ENCODE measurements at regions not wholly inside any gene's neighbourhood (a gene's known extent, or its start where the extent isn't known, plus 50 kb on each side); places are given as distances from the start of the nearest gene placed in this dataset.

DNA sequence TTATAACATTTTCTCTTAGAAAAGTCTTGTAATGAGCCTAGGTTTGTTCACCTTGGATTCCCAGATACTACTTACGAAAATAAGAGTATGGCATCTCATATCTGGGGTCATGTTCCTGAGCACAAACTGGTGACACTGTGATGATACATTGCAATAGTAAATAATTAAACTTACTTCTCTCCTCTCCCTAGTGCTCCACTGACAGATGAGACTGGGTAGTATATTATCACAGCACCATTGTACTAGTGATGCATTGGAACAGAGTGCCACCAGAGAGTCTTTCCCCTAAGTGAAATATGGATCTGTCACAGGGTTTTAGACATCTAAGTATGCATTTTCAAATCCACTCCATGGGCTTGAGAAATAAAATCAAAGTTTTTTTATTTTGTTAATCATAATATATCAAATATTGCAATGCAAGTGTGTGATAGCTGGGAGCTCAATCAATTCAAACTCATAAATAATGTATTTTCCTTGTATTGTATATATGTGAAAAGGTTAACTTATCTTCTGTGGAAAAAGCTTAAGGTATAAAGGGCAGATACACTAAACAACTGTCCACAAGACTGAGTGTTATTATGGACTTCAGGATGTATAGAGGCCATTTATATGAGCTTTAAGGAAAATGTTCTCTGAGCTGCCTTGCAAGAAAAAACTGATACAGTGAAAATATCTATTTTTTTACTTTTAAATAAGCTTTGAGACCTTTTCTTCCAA, 275.5 kb downstream of the ZWINT start:
- peaks cover 0 to under 1% (median 0%) of the 10 kb centered on the region in 4 donors for H3K9me3 ChIP-seq
- no peak for DNase-seq (ENCODE audit: extremely low spot score)
- TF ChIP-seq CTCF (IDR thresholded peaks at IDR 0.05) (no peak), POLR2A (IDR thresholded peaks at IDR 0.05; ENCODE audit: low read depth) (no peak), POLR2AphosphoS5 (IDR thresholded peaks at IDR 0.05) (no peak), EP300 (IDR thresholded peaks at IDR 0.05) (no peak)
- no peak overlapping the region for H3K27ac ChIP-seq (replicated peaks in 1 of 4)
- no peaks in the 10 kb centered on the region for H3K36me3 ChIP-seq
- intact Hi-C loops (cut with DNase I), result no loop called here
- no peaks in the 10 kb centered on the region for H3K4me1 ChIP-seq
- no peak overlapping the region for H3K4me3 ChIP-seq
- 71% methylated on average over 1 of the region's 1 CpG for WGBS
- H3K27me3 ChIP-seq, result no peaks in the 10 kb centered on the region

DNA sequence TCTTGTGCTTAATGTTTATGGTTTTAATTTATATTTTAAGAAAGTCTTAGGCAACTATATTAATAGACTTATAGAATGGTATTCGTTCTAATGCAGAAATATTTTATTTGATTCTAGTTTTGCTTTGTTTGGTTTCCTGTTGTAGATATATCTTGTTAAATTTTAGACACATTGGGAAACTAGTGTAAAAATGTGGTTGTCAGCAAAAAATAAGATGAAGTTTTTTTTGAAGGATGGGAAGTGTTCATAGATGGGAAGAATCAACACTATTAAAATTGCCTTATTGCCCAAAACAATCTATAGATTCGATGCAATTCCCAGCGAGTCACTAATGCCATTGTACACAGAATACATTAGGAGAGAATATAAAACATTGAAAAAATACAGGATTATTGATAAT, 278.9 kb downstream of the ZWINT start:
- Histone ChIP-seq H3K36me3 (no peaks in the 10 kb centered on the region), H3K4me1 (no peaks in the 10 kb centered on the region), H3K27me3 (no peaks in the 10 kb centered on the region), H3K9me3 (no peaks in the 10 kb centered on the region), H3K27ac (replicated peaks in 1 of 4) (no peak overlapping the region), H3K4me3 (no peak overlapping the region)
- WGBS, result 83% methylated on average over 3 of the region's 3 CpGs
- TF ChIP-seq POLR2A (IDR thresholded peaks at IDR 0.05; ENCODE audit: low read depth), result no peak
- TF ChIP-seq CTCF (IDR thresholded peaks at IDR 0.05), result no peak
- TF ChIP-seq EP300 (IDR thresholded peaks at IDR 0.05), result no peak
- TF ChIP-seq POLR2AphosphoS5 (IDR thresholded peaks at IDR 0.05), result no peak
- intact Hi-C loops (cut with DNase I), result no loop called here
- DNase-seq (ENCODE audit: extremely low spot score), result no peak

- intact Hi-C loops (cut with DNase I), result no loop called here
- TF ChIP-seq POLR2AphosphoS5 (IDR thresholded peaks at IDR 0.05) (no peak), POLR2A (IDR thresholded peaks at IDR 0.05; ENCODE audit: low read depth) (no peak), EP300 (IDR thresholded peaks at IDR 0.05) (no peak), CTCF (IDR thresholded peaks at IDR 0.05) (no peak)
- H3K9me3 ChIP-seq, result peaks cover 0 to 6% (median 0%) of the 10 kb centered on the region in 4 donors
- no peak for DNase-seq (ENCODE audit: extremely low spot score)
- no peak overlapping the region for H3K4me3 ChIP-seq
- no peaks in the 10 kb centered on the region for H3K36me3 ChIP-seq
- no peaks in the 10 kb centered on the region for H3K27me3 ChIP-seq
- H3K4me1 ChIP-seq, result no peaks in the 10 kb centered on the region
- no peak overlapping the region for H3K27ac ChIP-seq (replicated peaks in 1 of 4)
- WGBS, result 86% methylated on average over 5 of the region's 12 CpGs
Observed at GRCh38 chr10:56068473-56069263, 292.4 kb downstream of the ZWINT start.

DNA sequence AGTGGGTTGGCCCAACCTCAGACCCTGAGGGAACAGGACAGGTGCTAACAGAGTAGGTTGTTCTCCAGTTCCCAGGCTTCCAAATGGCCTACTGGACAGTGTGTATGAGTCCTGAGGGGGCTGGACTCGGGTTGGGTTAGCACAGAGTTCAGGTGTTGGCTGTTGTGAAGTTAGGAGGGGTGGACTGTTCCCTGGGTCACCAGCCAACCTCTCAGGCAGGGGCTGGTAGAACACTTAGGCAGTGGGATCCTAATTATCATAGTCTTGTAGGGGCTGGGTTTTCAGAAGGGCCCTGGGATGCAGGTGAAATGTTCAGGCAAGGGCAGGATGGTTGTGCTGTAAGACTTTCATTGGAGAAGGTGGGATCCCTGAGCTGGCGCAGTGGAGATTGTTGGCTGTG, 293.0 kb downstream of the ZWINT start:
- 75% methylated on average over 2 of the region's 2 CpGs for WGBS
- no peak overlapping the region for H3K4me3 ChIP-seq

More for the DNA sequence above, 293.0 kb downstream of the ZWINT start:
- intact Hi-C loops (cut with DNase I), result no loop called here
- no peak overlapping the region for H3K27ac ChIP-seq (replicated peaks in 1 of 4)
- DNase-seq (ENCODE audit: extremely low spot score), result no peak
- TF ChIP-seq POLR2AphosphoS5 (IDR thresholded peaks at IDR 0.05), result no peak
- no peak for TF ChIP-seq CTCF (IDR thresholded peaks at IDR 0.05)
- TF ChIP-seq EP300 (IDR thresholded peaks at IDR 0.05), result no peak
- peaks cover 0 to 6% (median 0%) of the 10 kb centered on the region in 4 donors for H3K9me3 ChIP-seq
- no peaks in the 10 kb centered on the region for H3K36me3 ChIP-seq
- no peaks in the 10 kb centered on the region for H3K27me3 ChIP-seq
- H3K4me1 ChIP-seq, result no peaks in the 10 kb centered on the region
